HL-60 (cell line): ENCODE measurements at regions not wholly inside any gene's neighbourhood (a gene's known extent, or its start where the extent isn't known, plus 50 kb on each side); places are given as distances from the start of the nearest gene placed in this dataset.

Experiments
- CTCF ChIP-seq: IDR thresholded peaks from one replicate; pipeline ENCODE4 v1.5.1; 2011; ENCODE audit warnings: low read length, control low read depth, inconsistent platforms; ENCODE audit not compliant: insufficient read depth
- GABPA ChIP-seq: IDR thresholded peaks from 2 replicates; pipeline ENCODE4 v1.6.1; 2012; ENCODE audit warnings: low read depth
- POLR2AphosphoS5 ChIP-seq: IDR thresholded peaks from 2 replicates; pipeline ENCODE4 v1.6.1; 2012; ENCODE audit warnings: low read depth
- REST ChIP-seq: IDR thresholded peaks from 2 replicates; pipeline ENCODE4 v1.6.1; 2012; ENCODE audit warnings: low read depth; ENCODE audit not compliant: insufficient replicate concordance

- TF ChIP-seq POLR2AphosphoS5 = no peak
- no peak for TF ChIP-seq CTCF
- no peak for TF ChIP-seq REST
- no peak for TF ChIP-seq GABPA
These were observed 109.0 kb downstream of the CCDC71L start for GRCh38 chr7:106551936-106552335.
